ENCODE measurements at regions not wholly inside any gene's neighbourhood (a gene's known extent, or its start where the extent isn't known, plus 50 kb on each side); places are given as distances from the start of the nearest gene placed in this dataset.

DNA sequence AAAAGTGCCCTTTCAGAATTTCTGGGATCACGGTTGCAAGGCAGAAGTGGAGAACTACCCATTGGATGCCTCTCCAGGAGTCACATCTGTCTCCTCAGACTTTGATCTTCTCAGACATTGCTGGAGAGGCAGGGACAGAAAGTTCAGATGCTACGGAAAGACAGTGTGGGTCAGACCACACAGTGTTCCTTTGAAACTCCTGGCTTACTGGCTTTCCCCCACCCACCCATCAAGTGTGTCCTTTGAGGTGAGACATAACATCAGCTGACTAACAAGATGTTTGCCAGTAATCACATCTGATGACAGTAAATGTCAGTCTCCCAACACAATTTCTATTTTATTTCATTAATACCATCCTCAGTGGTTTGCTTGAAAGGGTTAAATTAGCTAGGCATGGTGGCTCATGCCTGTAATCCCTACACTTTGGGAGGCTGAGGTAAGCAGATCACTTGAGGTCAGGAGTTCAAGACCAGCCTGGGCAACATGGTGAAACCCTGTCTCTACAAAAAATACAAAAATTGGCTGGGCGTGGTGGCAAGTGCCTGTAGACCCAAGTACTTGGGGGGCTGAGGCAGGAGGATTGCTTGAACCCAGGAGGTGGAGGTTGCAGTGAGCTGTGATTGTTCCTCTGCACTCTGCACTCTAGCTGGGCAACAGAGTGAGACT, 67.2 kb upstream of the SNX9 start:
- DNase-seq, result no peak
- 96% methylated on average over 3 of the region's 3 CpGs for WGBS (ENCODE audit: insufficient coverage)
- H3K4me1 ChIP-seq (ENCODE audit: control extremely low read depth in 1 of 4, control insufficient read depth in 4 of 4, insufficient read depth in 4 of 4, low read length in 3 of 4), result peaks cover 0 to 6% (median 3%) of the 10 kb centered on the region in 4 experiments

DNA sequence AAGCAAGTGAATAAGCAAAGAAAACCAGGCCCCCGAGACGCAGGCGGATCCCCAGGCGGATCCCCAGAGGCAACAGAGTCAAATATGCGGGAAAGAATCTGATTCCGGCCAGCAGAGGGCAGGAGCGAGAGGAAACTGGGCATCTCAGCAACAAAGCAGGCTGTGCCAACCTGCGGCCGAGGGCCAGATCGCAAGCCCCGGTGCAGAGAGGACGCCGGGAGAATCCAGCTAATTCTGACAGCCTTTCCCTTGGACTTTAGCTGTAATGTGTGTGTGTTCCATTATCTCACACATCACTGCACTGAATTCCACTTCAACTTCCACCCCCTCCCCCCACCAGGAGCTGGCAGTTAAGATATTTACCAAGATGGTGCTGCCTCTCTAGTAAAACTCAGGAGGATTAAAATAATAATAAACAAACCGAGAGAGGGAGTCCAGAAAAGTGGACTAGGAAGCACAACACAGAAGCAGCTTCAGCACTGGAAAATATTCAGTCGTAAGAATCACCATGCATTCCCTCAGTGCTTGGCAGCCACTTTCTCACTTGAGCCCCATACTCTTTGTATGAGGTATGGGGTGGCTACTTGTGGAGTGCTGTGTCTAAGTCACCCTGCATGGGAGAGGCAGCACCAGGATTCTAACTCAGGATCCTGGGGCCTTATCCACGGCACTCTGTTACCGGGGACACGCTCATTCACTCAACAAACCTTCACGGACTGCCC, 66.2 kb upstream of the SNX9 start:
- ChIA-PET CTCF (interaction anchor here (0.6 to 7.2 kb wide), 36 partner anchors 9 to 564 kb away, joined by 3 to 82 read pairs (median 4); no protein-coding TSS in a partner anchor), POLR2A (no interaction called here)
- Histone ChIP-seq H3K36me3 (ENCODE audit: control insufficient read depth in 4 of 4, insufficient read depth in 4 of 4, low read length in 3 of 4) (no peaks in the 10 kb centered on the region), H3K27ac (ENCODE audit: insufficient read depth in 1 of 2, low read depth in 1 of 2, low read length in 2 of 2, poor library complexity in 1 of 2, severe bottlenecking in 2 of 2) (no peak overlapping the region), H3K4me1 (ENCODE audit: control extremely low read depth in 1 of 4, control insufficient read depth in 4 of 4, insufficient read depth in 4 of 4, low read length in 3 of 4) (peaks cover 2 to 11% (median 10%) of the 10 kb centered on the region in 4 experiments), H3K27me3 (replicated peaks in 2 of 5; ENCODE audit: control insufficient read depth in 4 of 5, insufficient read depth in 5 of 5, low read length in 4 of 5) (peaks cover 0 to 2% (median 0%) of the 10 kb centered on the region in 5 experiments), H3K9me3 (ENCODE audit: control extremely low read depth in 1 of 5, control insufficient read depth in 4 of 5, insufficient read depth in 2 of 5, low read depth in 1 of 5, low read length in 4 of 5) (peaks cover 0 to 6% (median 0%) of the 10 kb centered on the region in 5 experiments), H3K4me3 (ENCODE audit: control insufficient read depth in 1 of 7, extremely low read depth in 1 of 7, insufficient read depth in 4 of 7, low read depth in 2 of 7, low read length in 6 of 7) (no peak overlapping the region)
- peak; percentile 78 to 87 (median 81) for DNase-seq
- WGBS (ENCODE audit: insufficient coverage), result 44% methylated on average over 13 of the region's 19 CpGs

More for the DNA sequence above, 67.2 kb upstream of the SNX9 start:
- CTCF ChIA-PET, result interaction anchor here (0.7 to 7.2 kb wide), 27 partner anchors 9 to 378 kb away, joined by 3 to 82 read pairs (median 4); no protein-coding TSS in a partner anchor
- no peak overlapping the region for H3K4me3 ChIP-seq (ENCODE audit: control insufficient read depth in 1 of 7, extremely low read depth in 1 of 7, insufficient read depth in 4 of 7, low read depth in 2 of 7, low read length in 6 of 7)
- H3K27ac ChIP-seq (ENCODE audit: insufficient read depth in 1 of 2, low read depth in 1 of 2, low read length in 2 of 2, poor library complexity in 1 of 2, severe bottlenecking in 2 of 2), result no peak overlapping the region
- H3K36me3 ChIP-seq (ENCODE audit: control insufficient read depth in 4 of 4, insufficient read depth in 4 of 4, low read length in 3 of 4), result no peaks in the 10 kb centered on the region
- peaks cover 0 to 2% (median 0%) of the 10 kb centered on the region in 5 experiments for H3K27me3 ChIP-seq (replicated peaks in 2 of 5; ENCODE audit: control insufficient read depth in 4 of 5, insufficient read depth in 5 of 5, low read length in 4 of 5)
- H3K9me3 ChIP-seq (ENCODE audit: control extremely low read depth in 1 of 5, control insufficient read depth in 4 of 5, insufficient read depth in 2 of 5, low read depth in 1 of 5, low read length in 4 of 5), result peaks cover 0 to 6% (median 2%) of the 10 kb centered on the region in 5 experiments
- POLR2A ChIA-PET, result no interaction called here

DNA sequence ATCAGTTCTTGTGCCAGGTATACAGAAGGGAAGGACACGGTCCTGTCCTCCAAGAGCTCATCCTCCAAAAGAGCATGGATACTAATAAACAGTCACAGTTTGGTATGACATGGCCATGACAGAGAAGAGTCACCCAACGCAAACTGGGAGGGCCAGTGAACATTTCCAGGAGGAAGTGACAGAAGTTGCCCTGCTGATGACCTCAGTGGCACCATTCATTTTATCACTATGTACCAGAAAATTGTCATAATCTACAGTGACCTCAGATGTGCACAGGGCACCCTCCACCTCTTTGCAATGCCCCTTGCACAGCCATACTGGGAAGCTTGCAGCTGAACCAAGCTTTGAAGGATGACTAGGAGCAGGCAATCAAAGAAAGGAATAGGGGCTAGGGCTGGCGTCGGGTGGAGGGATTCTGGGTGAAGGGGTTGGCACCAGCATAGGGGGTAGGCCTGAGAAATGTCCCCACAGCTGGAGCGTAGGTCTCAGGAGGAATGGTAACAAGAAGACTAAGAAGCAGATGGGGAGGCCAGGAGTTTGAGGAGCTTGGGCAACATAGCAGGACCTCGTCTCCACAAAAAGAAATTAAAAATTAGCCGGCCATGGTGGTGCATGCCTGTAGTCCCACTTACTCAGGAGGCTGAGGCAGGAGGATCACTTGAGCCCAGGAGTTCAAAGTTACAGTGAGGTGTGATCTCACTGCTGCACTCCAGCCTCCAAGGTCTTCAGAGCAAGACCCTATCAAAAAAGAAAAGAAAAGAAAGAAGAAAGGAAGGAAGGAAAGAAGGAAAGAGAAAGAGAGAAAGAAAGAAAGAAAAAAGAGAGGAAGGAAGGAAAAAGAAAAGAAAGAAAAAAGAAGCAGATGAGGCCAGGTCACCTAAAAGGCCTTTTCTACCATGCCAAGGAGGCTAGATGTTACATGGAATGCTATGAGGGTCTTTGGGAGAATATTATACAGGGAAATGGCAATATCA, 65.3 kb upstream of the SNX9 start:
- Histone ChIP-seq H3K9me3 (ENCODE audit: control extremely low read depth in 1 of 5, control insufficient read depth in 4 of 5, insufficient read depth in 2 of 5, low read depth in 1 of 5, low read length in 4 of 5) (peaks cover 0 to 4% (median 0%) of the 10 kb centered on the region in 5 experiments), H3K4me1 (ENCODE audit: control extremely low read depth in 1 of 4, control insufficient read depth in 4 of 4, insufficient read depth in 4 of 4, low read length in 3 of 4) (peaks cover 6 to 20% (median 16%) of the 10 kb centered on the region in 4 experiments), H3K27me3 (replicated peaks in 2 of 5; ENCODE audit: control insufficient read depth in 4 of 5, insufficient read depth in 5 of 5, low read length in 4 of 5) (peaks cover 0 to 2% (median 0%) of the 10 kb centered on the region in 5 experiments), H3K27ac (ENCODE audit: insufficient read depth in 1 of 2, low read depth in 1 of 2, low read length in 2 of 2, poor library complexity in 1 of 2, severe bottlenecking in 2 of 2) (no peak overlapping the region), H3K4me3 (ENCODE audit: control insufficient read depth in 1 of 7, extremely low read depth in 1 of 7, insufficient read depth in 4 of 7, low read depth in 2 of 7, low read length in 6 of 7) (no peak overlapping the region), H3K36me3 (ENCODE audit: control insufficient read depth in 4 of 4, insufficient read depth in 4 of 4, low read length in 3 of 4) (no peaks in the 10 kb centered on the region)
- DNase-seq, result peak in 2 of 3 donors; percentile 26 to 43
- CTCF ChIA-PET, result interaction anchor here (0.6 to 7.2 kb wide), 31 partner anchors 8 to 563 kb away, joined by 3 to 82 read pairs (median 4); no protein-coding TSS in a partner anchor
- POLR2A ChIA-PET, result interaction anchor here (0.6 kb wide), 2 partner anchors 80 to 145 kb away, joined by 3 to 4 read pairs; no protein-coding TSS in a partner anchor
- WGBS (ENCODE audit: insufficient coverage), result 96% methylated on average over 5 of the region's 7 CpGs

DNA sequence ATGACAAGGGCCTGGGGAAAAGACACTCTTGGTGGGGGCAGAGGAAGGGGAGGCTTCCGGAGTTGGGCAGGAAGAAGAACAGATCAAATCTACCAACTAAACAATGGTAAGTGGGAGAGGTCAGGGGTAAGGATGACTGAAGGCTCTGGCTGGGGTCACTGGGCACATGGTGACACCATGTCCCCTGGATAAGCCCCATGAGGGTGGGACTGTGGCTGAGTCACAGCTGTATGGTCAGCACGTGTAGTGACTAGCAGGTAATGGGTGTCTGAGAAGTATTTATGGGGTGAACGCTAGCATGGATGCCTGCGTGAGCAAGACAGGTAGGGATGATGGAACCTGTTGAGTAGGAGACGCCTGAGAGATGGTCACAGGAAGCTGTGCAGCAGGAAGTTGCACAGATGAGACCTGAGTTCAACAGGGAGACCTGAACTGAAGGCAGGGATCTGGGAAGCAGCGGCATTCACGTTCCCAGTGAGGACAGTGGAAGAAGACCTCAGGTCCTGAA, 64.5 kb upstream of the SNX9 start:
- Histone ChIP-seq H3K9me3 (ENCODE audit: control extremely low read depth in 1 of 5, control insufficient read depth in 4 of 5, insufficient read depth in 2 of 5, low read depth in 1 of 5, low read length in 4 of 5) (peaks cover 0 to 1% (median 0%) of the 10 kb centered on the region in 5 experiments), H3K4me3 (ENCODE audit: control insufficient read depth in 1 of 7, extremely low read depth in 1 of 7, insufficient read depth in 4 of 7, low read depth in 2 of 7, low read length in 6 of 7) (no peak overlapping the region), H3K4me1 (ENCODE audit: control extremely low read depth in 1 of 4, control insufficient read depth in 4 of 4, insufficient read depth in 4 of 4, low read length in 3 of 4) (peaks cover 9 to 28% (median 25%) of the 10 kb centered on the region in 4 experiments), H3K27ac (ENCODE audit: insufficient read depth in 1 of 2, low read depth in 1 of 2, low read length in 2 of 2, poor library complexity in 1 of 2, severe bottlenecking in 2 of 2) (no peak overlapping the region), H3K27me3 (replicated peaks in 2 of 5; ENCODE audit: control insufficient read depth in 4 of 5, insufficient read depth in 5 of 5, low read length in 4 of 5) (peaks cover 0 to 2% (median 0%) of the 10 kb centered on the region in 5 experiments), H3K36me3 (ENCODE audit: control insufficient read depth in 4 of 4, insufficient read depth in 4 of 4, low read length in 3 of 4) (no peaks in the 10 kb centered on the region)
- no peak for DNase-seq
- ChIA-PET POLR2A (interaction anchor here (0.6 kb wide), 2 partner anchors 81 to 144 kb away, joined by 3 to 4 read pairs; no protein-coding TSS in a partner anchor), CTCF (interaction anchor here (1.0 to 7.2 kb wide), 6 partner anchors 11 to 313 kb away, joined by 3 to 82 read pairs (median 16); no protein-coding TSS in a partner anchor)
- WGBS (ENCODE audit: insufficient coverage), result 98% methylated on average over 5 of the region's 7 CpGs

DNA sequence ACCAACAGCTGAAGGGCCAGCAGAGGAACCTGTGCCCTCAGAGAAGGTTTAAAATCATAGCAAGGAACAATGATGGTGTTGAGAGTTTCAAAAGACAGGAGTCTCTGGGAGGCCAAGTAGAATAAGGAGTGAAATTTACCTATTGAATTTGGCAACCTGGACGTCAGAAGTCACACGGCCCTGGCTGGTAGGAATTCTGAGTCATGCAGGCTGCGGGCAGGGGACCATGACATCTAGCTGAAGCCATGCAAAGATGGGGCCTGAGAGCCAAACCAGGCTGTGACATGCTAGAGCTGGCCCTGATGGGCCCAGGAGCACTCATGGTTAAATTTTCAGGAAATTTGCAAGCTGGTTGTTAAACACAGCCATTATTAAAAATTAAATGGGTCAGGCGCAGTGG, 64.0 kb upstream of the SNX9 start:
- H3K4me3 ChIP-seq (ENCODE audit: control insufficient read depth in 1 of 7, extremely low read depth in 1 of 7, insufficient read depth in 4 of 7, low read depth in 2 of 7, low read length in 6 of 7), result no peak overlapping the region
- ChIA-PET CTCF (interaction anchor here (1.0 to 7.2 kb wide), 5 partner anchors 11 to 312 kb away, joined by 3 to 82 read pairs (median 28); no protein-coding TSS in a partner anchor), POLR2A (no interaction called here)
- 95% methylated on average over 4 of the region's 4 CpGs for WGBS (ENCODE audit: insufficient coverage)
- no peaks in the 10 kb centered on the region for H3K36me3 ChIP-seq (ENCODE audit: control insufficient read depth in 4 of 4, insufficient read depth in 4 of 4, low read length in 3 of 4)
- H3K4me1 ChIP-seq (ENCODE audit: control extremely low read depth in 1 of 4, control insufficient read depth in 4 of 4, insufficient read depth in 4 of 4, low read length in 3 of 4), result peaks cover 14 to 33% (median 30%) of the 10 kb centered on the region in 4 experiments
- no peak overlapping the region for H3K27ac ChIP-seq (ENCODE audit: insufficient read depth in 1 of 2, low read depth in 1 of 2, low read length in 2 of 2, poor library complexity in 1 of 2, severe bottlenecking in 2 of 2)
- no peak for DNase-seq
- no peaks in the 10 kb centered on the region for H3K9me3 ChIP-seq (ENCODE audit: control extremely low read depth in 1 of 5, control insufficient read depth in 4 of 5, insufficient read depth in 2 of 5, low read depth in 1 of 5, low read length in 4 of 5)
- peaks cover 0 to 2% (median 0%) of the 10 kb centered on the region in 5 experiments for H3K27me3 ChIP-seq (replicated peaks in 2 of 5; ENCODE audit: control insufficient read depth in 4 of 5, insufficient read depth in 5 of 5, low read length in 4 of 5)

DNA sequence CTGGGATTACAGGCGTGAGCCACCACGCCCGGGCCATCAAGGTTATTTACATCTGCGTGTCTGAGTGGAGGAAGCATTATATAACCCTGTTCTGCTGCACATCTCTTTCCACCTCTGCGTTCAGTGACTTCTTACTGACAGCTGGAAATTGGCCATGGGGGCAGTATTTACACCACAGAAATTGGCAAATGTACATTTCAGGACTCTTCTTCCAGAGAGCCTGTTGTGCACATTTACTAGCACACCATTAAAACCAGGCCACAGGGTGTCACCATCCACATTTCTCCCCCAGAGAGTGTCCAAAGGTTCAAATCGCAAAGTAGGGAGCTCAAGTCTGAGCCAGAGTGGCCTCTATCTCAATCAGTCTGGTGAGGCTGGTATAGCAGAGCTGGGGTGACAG, 62.9 kb upstream of the SNX9 start:
- CTCF ChIA-PET, result interaction anchor here (1.2 to 7.2 kb wide), 5 partner anchors 113 to 187 kb away, joined by 3 to 82 read pairs (median 4); no protein-coding TSS in a partner anchor
- POLR2A ChIA-PET, result interaction anchor here (0.6 kb wide), 1 partner anchor 144 kb away, joined by 3 read pairs; no protein-coding TSS in a partner anchor
- Histone ChIP-seq H3K4me3 (ENCODE audit: control insufficient read depth in 1 of 7, extremely low read depth in 1 of 7, insufficient read depth in 4 of 7, low read depth in 2 of 7, low read length in 6 of 7) (no peak overlapping the region), H3K27me3 (replicated peaks in 2 of 5; ENCODE audit: control insufficient read depth in 4 of 5, insufficient read depth in 5 of 5, low read length in 4 of 5) (peaks cover 0 to 2% (median 0%) of the 10 kb centered on the region in 5 experiments), H3K4me1 (ENCODE audit: control extremely low read depth in 1 of 4, control insufficient read depth in 4 of 4, insufficient read depth in 4 of 4, low read length in 3 of 4) (peaks cover 21 to 44% (median 40%) of the 10 kb centered on the region in 4 experiments), H3K9me3 (ENCODE audit: control extremely low read depth in 1 of 5, control insufficient read depth in 4 of 5, insufficient read depth in 2 of 5, low read depth in 1 of 5, low read length in 4 of 5) (no peaks in the 10 kb centered on the region), H3K27ac (ENCODE audit: insufficient read depth in 1 of 2, low read depth in 1 of 2, low read length in 2 of 2, poor library complexity in 1 of 2, severe bottlenecking in 2 of 2) (no peak overlapping the region), H3K36me3 (ENCODE audit: control insufficient read depth in 4 of 4, insufficient read depth in 4 of 4, low read length in 3 of 4) (no peaks in the 10 kb centered on the region)
- 99% methylated on average over 6 of the region's 6 CpGs for WGBS (ENCODE audit: insufficient coverage)
- no peak for DNase-seq

Data from common myeloid progenitor, CD34-positive (primary cell).